B cell (primary cell): ENCODE measurements at regions not wholly inside any gene's neighbourhood (a gene's known extent, or its start where the extent isn't known, plus 50 kb on each side); places are given as distances from the start of the nearest gene placed in this dataset.
"Not testable (repeated sequence)": the region's sequence is repeated elsewhere in the genome, so short reads cannot be mapped to it uniquely, and the experiment has no call there.

Source experiments
- CTCF ChIP-seq: fragments of 200-600 bp; IDR thresholded peaks from one replicate; pipeline ENCODE4 v1.8.0; 2022; ENCODE audit warnings: antibody characterized with exemption, mild to moderate bottlenecking
- EZH2 ChIP-seq: IDR thresholded peaks from 2 replicates; pipeline ENCODE4 v1.6.1; 2012; ENCODE audit warnings: borderline replicate concordance, low read depth, mild to moderate bottlenecking, moderate library complexity, low read length; ENCODE audit not compliant: insufficient read depth, poor library complexity, severe bottlenecking

GRCh38 chr7:76838357-76838756 lies 193.8 kb downstream of the SPDYE17 start:
- not testable (repeated sequence) for TF ChIP-seq CTCF, EZH2
